ENCODE measurements at regions not wholly inside any gene's neighbourhood (a gene's known extent, or its start where the extent isn't known, plus 50 kb on each side); places are given as distances from the start of the nearest gene placed in this dataset.

DNA sequence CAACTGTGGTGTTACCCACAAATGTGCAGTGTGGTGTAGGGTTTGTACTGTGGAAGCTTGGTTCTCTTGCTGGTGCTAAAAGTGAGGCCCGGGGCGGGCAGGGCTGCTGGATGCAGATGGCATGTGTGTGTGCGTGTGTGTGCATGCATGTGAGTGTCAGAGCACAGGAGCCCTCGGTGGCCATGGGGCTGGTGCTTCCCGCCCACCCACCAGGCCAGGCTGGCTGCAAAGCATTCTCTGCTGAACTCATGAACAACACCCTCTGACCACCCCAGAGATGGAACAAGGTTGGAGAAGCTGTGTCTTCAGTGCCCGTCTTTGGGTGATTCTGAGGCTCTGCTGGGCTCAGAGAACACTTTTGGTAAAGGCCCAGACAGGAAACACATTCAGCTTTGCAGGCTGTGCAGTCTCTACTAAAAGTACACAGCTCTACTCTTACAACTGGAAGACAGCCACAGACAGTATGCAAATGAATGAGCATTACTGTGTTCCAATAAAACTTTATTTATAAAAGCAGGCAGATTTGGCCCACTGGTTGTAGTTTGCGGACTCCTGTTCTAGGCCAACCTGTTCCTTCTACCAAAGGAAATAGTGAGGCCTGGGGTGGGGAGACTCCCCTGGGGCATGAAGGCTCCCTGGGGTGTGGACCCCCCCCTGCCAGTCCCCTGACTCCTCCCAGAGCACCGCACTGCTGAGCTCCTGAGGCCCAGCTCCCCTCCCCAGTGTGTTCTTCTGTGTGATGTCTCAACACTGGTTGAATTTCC, 225.3 kb upstream of the HDAC4 start:
- no peaks in the 10 kb centered on the region for H3K36me3 Mint-ChIP-seq (ENCODE audit: insufficient read depth in 2 of 2)
- peaks cover 62% of the 10 kb centered on the region for H3K4me1 Mint-ChIP-seq (ENCODE audit: low read depth)
- H3K27ac Mint-ChIP-seq = no peak overlapping the region
- no peaks in the 10 kb centered on the region for H3K9me3 Mint-ChIP-seq
- ATAC-seq (replicated peaks in 1 of 2) (peak; percentile 33 to 35), DNase-seq (no peak)
- H3K27me3 Mint-ChIP-seq (ENCODE audit: low read depth) = no peaks in the 10 kb centered on the region
- no peak overlapping the region for H3K4me3 Mint-ChIP-seq

DNA sequence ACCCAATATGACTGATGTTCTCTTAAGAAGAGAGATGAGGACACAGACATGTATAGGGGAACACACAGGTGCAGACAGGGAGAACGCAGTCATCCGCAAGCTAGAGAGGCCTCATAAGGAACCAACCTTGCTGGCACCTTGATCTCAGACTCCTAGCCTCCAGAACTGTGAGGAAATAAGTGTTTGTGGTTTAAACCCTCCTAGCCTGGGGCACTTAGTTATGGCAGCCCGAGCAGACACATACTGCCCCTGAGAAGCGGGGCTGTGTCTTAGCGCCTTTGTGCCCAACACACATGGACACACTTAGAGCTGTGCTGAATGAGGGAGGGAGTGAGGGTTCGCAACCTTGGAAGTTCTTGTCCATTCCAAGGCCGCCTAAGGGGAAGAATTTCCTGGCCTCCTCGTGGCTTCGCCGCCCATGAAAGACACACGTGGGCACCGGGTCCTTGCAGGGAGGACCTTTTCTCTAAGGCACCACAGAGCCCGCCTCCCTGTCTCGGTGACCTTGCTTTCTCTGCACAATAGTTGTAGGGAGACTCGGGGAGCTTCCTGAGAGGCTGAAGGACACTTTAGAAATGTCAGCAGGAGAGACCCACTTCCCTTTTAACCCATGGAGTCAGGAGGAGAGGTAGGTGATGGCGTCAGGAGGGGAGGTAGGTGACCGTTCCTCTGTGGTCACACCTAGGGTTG, 224.5 kb upstream of the HDAC4 start:
- Mint-ChIP-seq H3K27ac (no peak overlapping the region), H3K36me3 (ENCODE audit: insufficient read depth in 2 of 2) (no peaks in the 10 kb centered on the region), H3K4me3 (no peak overlapping the region), H3K27me3 (ENCODE audit: low read depth) (no peaks in the 10 kb centered on the region), H3K4me1 (ENCODE audit: low read depth) (peaks cover 54% of the 10 kb centered on the region), H3K9me3 (no peaks in the 10 kb centered on the region)
- DNase-seq = no peak
- ATAC-seq (replicated peaks in 1 of 2) = no peak

DNA sequence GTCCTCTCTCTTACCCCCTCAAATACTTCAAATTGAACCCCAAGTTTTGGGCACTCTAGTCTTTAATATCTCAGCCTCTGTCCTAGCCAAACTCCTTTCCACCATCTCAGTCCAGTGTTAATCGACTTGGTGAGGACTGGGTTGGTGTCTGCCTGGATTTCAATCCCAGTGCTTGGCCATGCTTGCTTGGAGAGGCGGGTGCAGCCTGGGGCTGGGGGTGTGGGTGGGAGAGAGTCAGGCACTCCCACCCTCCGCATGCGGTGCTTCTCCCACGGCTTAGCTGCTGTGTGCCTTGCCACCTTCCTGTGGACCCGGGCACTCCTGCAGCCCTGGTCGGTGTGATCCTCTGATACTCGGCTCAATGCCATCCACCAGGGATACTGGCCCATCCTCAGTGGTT, 220.8 kb upstream of the HDAC4 start:
- Mint-ChIP-seq H3K27ac (no peak overlapping the region), H3K9me3 (peaks cover 4 to 10% of the 10 kb centered on the region in 2 donors), H3K4me1 (ENCODE audit: low read depth) (peaks cover 35% of the 10 kb centered on the region), H3K4me3 (no peak overlapping the region), H3K36me3 (ENCODE audit: insufficient read depth in 2 of 2) (peaks cover 2 to 6% of the 10 kb centered on the region in 2 donors), H3K27me3 (ENCODE audit: low read depth) (no peaks in the 10 kb centered on the region)
- DNase-seq (no peak), ATAC-seq (replicated peaks in 1 of 2) (no peak)

DNA sequence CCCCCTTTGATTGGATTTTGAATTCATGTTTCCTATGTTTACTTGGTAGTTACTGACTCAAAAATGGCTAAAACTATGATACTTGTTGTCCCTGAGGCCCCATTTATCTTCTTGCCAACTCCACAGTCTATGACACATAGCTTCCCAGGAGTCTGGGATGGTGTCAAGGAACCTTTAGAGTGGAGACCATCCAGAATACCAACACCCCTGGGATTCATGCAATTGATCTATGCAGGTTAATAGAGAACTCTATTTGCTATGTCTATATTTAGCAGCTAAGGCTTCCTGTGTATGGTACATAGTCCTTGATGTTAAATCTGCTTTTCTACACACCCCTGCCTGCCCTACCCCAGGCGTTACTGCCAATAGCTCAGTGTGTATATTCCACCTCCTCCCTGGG, 218.5 kb upstream of the HDAC4 start:
- Mint-ChIP-seq H3K9me3 (peaks cover 4 to 12% of the 10 kb centered on the region in 2 donors), H3K4me3 (no peak overlapping the region), H3K27me3 (ENCODE audit: low read depth) (no peaks in the 10 kb centered on the region), H3K36me3 (ENCODE audit: insufficient read depth in 2 of 2) (peaks cover 3 to 8% of the 10 kb centered on the region in 2 donors), H3K27ac (no peak overlapping the region), H3K4me1 (ENCODE audit: low read depth) (peaks cover 18% of the 10 kb centered on the region)
- ATAC-seq (replicated peaks in 1 of 2) (no peak), DNase-seq (no peak)

DNA sequence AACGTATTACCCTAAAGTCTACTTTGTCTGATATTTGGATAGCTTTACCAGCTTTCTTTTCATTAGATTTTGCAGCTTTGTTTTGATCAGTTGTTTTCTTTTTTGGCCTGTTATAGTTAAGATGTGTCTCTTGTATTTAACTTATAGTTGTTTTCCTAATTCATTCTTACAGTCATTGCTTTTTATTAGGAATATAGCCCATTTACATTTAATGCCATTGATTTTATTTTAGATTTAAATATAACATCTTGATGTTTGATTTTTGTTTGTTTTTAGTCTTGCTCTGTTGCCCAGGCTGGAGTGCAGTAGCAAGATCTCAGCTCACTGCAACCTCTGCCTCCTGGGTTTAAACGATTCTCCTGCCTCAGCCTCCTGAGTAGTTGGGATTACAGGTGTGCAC, 215.9 kb upstream of the HDAC4 start:
- H3K27ac Mint-ChIP-seq = no peak overlapping the region
- ATAC-seq (replicated peaks in 1 of 2) = no peak

DNA sequence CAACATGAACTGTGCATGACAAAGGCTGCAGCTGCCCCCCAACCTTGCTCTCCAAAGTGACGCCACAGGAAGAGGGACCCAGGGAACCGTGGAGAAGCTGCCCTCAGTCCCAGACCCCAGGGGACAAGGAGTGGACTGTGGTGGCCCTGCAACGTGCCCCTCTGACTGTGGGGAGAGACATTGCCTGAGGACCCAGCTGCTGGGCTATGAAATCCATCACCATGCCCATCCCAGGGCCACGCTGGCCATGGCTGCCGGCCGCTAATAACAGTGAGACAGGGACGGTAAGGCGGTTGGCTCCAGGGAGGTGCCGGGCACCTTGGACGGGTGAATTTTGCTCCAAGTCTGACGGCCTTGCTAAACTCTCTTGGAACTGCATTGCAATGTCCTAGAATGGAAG, 211.3 kb upstream of the HDAC4 start:
- Mint-ChIP-seq H3K27me3 (ENCODE audit: low read depth) (no peaks in the 10 kb centered on the region), H3K36me3 (ENCODE audit: insufficient read depth in 2 of 2) (peaks cover 1 to 3% of the 10 kb centered on the region in 2 donors), H3K9me3 (peaks cover under 1 to 3% of the 10 kb centered on the region in 2 donors), H3K27ac (no peak overlapping the region), H3K4me3 (no peak overlapping the region), H3K4me1 (ENCODE audit: low read depth) (no peaks in the 10 kb centered on the region)
- DNase-seq (no peak), ATAC-seq (replicated peaks in 1 of 2) (no peak)

More for the DNA sequence above, 215.9 kb upstream of the HDAC4 start:
- no peaks in the 10 kb centered on the region for H3K27me3 Mint-ChIP-seq (ENCODE audit: low read depth)
- DNase-seq = no peak
- H3K4me1 Mint-ChIP-seq (ENCODE audit: low read depth) = no peaks in the 10 kb centered on the region
- peaks cover 4 to 12% of the 10 kb centered on the region in 2 donors for H3K9me3 Mint-ChIP-seq
- peaks cover 3 to 8% of the 10 kb centered on the region in 2 donors for H3K36me3 Mint-ChIP-seq (ENCODE audit: insufficient read depth in 2 of 2)
- no peak overlapping the region for H3K4me3 Mint-ChIP-seq

DNA sequence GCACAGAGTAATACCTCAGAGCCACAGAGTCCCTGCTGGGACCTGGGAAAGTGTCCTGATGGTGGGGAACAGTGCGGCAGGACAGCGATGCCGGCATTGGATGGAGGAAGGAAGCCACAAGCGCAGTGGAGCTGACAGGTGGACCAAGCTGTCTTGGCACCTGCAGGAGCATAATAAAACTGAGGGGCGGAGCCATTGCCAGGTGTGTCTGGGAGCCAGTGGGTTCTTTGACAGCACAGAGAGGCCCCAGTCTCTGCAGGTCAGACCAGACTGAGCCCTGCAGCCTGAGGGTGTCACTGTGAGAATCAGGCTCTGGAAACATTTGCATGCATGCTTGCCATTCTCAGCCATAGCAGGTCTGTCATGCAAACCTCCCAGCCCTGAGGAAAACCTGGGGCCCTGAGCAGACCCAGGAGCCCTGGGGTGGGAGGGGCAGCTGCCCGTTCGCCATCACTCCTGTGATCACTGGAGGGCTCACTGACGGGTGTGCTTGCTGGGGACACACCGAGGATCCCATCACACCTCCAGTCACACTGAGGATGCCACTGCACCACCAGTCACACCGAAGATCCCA, 210.5 kb upstream of the HDAC4 start:
- Mint-ChIP-seq H3K36me3 (ENCODE audit: insufficient read depth in 2 of 2) (no peaks in the 10 kb centered on the region), H3K27ac (no peak overlapping the region), H3K9me3 (no peaks in the 10 kb centered on the region), H3K4me3 (no peak overlapping the region), H3K4me1 (ENCODE audit: low read depth) (no peaks in the 10 kb centered on the region), H3K27me3 (ENCODE audit: low read depth) (no peaks in the 10 kb centered on the region)
- ATAC-seq (replicated peaks in 1 of 2) (no peak), DNase-seq (no peak)

DNA sequence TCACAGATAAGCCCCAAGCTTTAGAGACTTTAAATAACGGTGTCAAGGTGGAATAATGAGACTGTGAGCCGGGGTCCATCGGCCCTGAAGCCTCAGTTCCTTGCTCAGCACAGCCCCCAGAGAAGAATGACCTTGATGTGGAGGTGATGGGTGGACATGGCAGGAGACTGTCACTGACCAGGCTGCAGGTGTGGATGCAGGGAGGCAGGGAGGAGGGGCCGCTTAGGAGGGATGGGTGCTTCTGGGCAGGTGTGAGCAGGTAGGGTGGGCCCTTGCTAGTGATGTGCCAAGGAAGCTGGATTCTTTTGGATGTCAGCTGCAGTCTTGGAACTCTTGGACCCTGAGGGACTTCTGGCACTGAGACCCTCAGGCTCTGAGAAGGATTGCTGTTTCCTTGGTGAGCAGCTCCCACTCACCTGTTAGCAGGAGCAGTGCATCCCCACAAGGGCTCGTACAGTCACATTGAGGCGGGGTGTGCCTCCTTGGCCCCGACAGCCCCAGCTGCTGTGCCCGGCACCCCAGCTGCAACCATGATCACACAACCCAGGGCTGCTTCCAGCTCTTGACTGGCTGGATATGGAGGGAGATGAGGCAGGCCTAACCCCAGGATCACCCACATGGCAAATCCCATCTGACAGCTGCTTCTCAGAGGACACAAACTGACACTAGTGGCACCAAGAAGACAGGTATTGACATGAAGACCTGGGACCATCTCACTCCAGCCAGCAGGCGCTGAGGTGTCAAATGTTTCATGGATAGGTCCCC, 209.8 kb upstream of the HDAC4 start:
- no peaks in the 10 kb centered on the region for H3K9me3 Mint-ChIP-seq
- ATAC-seq (replicated peaks in 1 of 2) (no peak), DNase-seq (no peak)
- no peak overlapping the region for H3K4me3 Mint-ChIP-seq
- H3K27ac Mint-ChIP-seq = no peak overlapping the region
- no peaks in the 10 kb centered on the region for H3K27me3 Mint-ChIP-seq (ENCODE audit: low read depth)
- no peaks in the 10 kb centered on the region for H3K4me1 Mint-ChIP-seq (ENCODE audit: low read depth)
- no peaks in the 10 kb centered on the region for H3K36me3 Mint-ChIP-seq (ENCODE audit: insufficient read depth in 2 of 2)

DNA sequence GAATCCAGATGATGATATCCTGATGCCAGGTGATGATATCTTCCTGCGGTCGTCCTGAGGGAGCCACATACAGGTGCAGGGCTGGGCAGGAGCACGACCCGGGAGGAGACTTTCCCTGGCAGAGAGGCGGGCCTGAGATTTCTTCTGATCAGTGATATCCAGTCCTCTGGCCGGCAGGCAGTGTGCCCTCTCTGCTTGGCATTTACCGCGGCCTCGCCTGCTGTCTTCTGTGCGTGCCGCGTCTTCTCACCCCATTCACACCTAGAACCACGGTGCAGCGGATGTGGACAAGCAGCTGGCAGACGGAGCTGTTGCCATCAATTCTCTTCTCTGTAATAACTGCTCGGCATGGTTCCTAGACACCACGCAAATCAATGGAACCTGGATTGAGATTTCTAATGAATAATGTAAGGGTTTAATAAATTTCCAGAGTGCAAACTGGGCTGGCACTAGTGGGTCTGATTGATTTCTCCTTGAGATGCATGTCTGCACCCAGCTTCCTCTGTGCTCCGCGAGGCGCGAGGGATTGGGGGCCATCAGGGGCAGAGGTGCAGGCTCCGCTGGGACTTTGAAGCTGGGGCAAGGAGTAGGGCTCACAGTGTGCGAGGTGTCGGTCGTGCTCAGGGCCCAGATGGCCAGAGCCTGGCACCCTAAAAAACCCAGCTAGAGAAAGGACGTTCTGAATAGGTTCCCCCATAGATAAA, 208.9 kb upstream of the HDAC4 start:
- no peak overlapping the region for H3K27ac Mint-ChIP-seq
- H3K4me1 Mint-ChIP-seq (ENCODE audit: low read depth) = no peaks in the 10 kb centered on the region
- ATAC-seq (replicated peaks in 1 of 2) (no peak), DNase-seq (no peak)
- no peaks in the 10 kb centered on the region for H3K9me3 Mint-ChIP-seq
- no peak overlapping the region for H3K4me3 Mint-ChIP-seq
- H3K36me3 Mint-ChIP-seq (ENCODE audit: insufficient read depth in 2 of 2) = no peaks in the 10 kb centered on the region
- peaks cover 4% of the 10 kb centered on the region for H3K27me3 Mint-ChIP-seq (ENCODE audit: low read depth)

DNA sequence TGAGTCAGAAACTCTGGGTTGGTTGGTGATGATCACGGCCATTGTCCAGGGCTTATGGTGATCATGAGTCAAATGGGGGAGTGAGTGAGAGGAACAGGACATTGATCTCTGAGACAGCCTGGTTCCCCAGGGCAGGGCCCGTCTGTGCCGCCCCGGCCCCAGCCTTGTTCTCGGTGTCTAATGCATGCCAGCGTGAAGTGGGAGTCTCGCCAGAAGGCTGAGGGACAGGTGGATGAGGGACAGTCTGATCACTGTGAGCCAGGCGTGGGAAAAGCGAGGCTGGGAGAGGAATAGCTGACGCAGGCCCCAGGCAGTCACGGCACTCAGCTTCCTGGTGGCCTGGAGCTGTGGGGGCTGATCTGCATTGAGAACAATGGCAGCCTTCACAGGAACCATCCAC, 208.3 kb upstream of the HDAC4 start:
- Mint-ChIP-seq H3K4me1 (ENCODE audit: low read depth) (no peaks in the 10 kb centered on the region), H3K9me3 (no peaks in the 10 kb centered on the region), H3K36me3 (ENCODE audit: insufficient read depth in 2 of 2) (no peaks in the 10 kb centered on the region), H3K4me3 (no peak overlapping the region), H3K27ac (no peak overlapping the region), H3K27me3 (ENCODE audit: low read depth) (peaks cover 7% of the 10 kb centered on the region)
- ATAC-seq (replicated peaks in 1 of 2) (no peak), DNase-seq (no peak)

DNA sequence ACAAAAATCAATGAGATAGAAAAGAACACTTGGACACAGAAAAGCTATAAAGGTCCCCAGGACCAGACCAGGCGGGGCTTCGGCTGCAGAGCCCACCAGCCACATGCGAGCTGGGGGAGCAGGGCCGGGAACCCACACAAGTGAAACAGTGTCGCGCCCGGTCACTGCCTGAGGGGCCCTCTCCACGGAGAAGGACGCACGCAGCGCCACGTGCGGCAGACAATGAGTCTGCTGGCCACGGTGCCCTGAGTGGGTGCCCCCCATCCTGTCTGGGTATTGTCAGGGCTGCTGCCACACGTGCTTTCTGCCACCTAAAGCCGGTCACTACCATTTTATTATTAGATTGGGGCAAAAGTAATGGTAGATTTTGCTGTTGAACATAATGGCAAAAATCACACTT, 207.9 kb upstream of the HDAC4 start:
- Mint-ChIP-seq H3K27me3 (ENCODE audit: low read depth) (peaks cover 7% of the 10 kb centered on the region), H3K9me3 (no peaks in the 10 kb centered on the region), H3K36me3 (ENCODE audit: insufficient read depth in 2 of 2) (no peaks in the 10 kb centered on the region), H3K4me1 (ENCODE audit: low read depth) (no peaks in the 10 kb centered on the region), H3K27ac (no peak overlapping the region), H3K4me3 (no peak overlapping the region)
- DNase-seq = no peak
- ATAC-seq (replicated peaks in 1 of 2) = no peak

DNA sequence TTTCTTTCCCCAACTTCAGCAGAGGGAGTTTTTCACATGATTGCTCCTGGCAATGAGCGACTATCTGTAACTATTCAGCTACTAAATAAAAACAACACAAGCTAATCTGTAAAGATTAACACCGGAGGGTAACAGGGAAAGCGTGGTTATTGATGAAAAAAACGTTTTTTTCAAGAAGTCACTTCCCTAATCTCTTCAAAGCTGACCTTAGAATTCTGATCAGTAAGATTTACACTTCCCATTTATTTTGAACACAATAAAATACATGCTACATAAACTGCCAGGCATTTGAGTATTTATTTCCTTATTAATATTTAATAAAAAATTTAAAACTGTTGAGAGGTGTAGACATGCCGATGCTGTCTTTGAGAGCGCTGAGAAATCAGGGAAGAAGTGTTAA, 207.4 kb upstream of the HDAC4 start:
- Mint-ChIP-seq H3K36me3 (ENCODE audit: insufficient read depth in 2 of 2) (no peaks in the 10 kb centered on the region), H3K9me3 (no peaks in the 10 kb centered on the region), H3K27ac (no peak overlapping the region), H3K27me3 (ENCODE audit: low read depth) (peaks cover 7% of the 10 kb centered on the region), H3K4me3 (no peak overlapping the region), H3K4me1 (ENCODE audit: low read depth) (no peaks in the 10 kb centered on the region)
- ATAC-seq (replicated peaks in 1 of 2) = no peak
- DNase-seq = no peak
